22Rv1 (cell line): ENCODE measurements at regions not wholly inside any gene's neighbourhood (a gene's known extent, or its start where the extent isn't known, plus 50 kb on each side); places are given as distances from the start of the nearest gene placed in this dataset.
"Not testable (repeated sequence)": the region's sequence is repeated elsewhere in the genome, so short reads cannot be mapped to it uniquely, and the experiment has no call there.

Experiments
- CTCF ChIP-seq: fragments of 450-650 bp; IDR thresholded peaks from 2 replicates; pipeline ENCODE4 v1.5.1; 2017; ENCODE audit warnings: mild to moderate bottlenecking
- ZFX ChIP-seq: fragments of 450-650 bp; IDR thresholded peaks from 2 replicates; pipeline ENCODE4 v1.6.1; 2017; ENCODE audit warnings: antibody characterized with exemption, borderline replicate concordance

- not testable (repeated sequence) for TF ChIP-seq CTCF, ZFX
These were observed 558.9 kb downstream of the TTLL7 start for GRCh38 chr1:83440021-83440420.
